ENCODE measurements at regions not wholly inside any gene's neighbourhood (a gene's known extent, or its start where the extent isn't known, plus 50 kb on each side); places are given as distances from the start of the nearest gene placed in this dataset.

DNA sequence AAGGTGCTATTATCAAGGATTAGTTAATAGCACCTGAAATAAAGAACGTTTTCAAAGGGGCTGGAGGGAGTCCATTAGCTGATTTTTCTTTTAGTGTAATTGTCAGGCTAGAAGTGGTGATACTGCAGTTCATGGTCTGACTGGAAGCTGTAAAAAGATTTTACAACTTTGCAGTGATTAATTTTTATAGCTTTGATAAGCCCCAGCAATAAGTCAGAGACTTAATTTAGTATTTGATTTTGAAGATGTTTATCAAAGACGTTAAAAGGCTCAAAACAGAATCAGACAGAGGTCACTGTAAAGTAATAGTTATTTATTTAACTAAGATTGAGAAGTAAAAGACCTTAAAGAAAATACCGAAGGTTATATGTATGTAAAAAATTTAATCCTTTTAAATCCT lies 165.5 kb upstream of the FMN2 start:
- ATAC-seq (ENCODE audit: poor library complexity), result no peak
- Mint-ChIP-seq H3K9me3 (no peaks in the 10 kb centered on the region), H3K36me3 (ENCODE audit: low read depth) (no peaks in the 10 kb centered on the region), H3K4me3 (no peak overlapping the region), H3K4me1 (ENCODE audit: low read depth) (no peaks in the 10 kb centered on the region), H3K27ac (no peak overlapping the region), H3K27me3 (peaks cover 4% of the 10 kb centered on the region)
- Histone ChIP-seq H3K27ac (ENCODE audit: low read depth in 1 of 2, low read length in 2 of 2) (no peak overlapping the region), H3K27me3 (ENCODE audit: control insufficient read depth in 1 of 2, insufficient read depth in 2 of 2, low read length in 2 of 2) (no peaks in the 10 kb centered on the region), H3K36me3 (ENCODE audit: insufficient read depth, low read length) (no peaks in the 10 kb centered on the region), H3K9me3 (ENCODE audit: control insufficient read depth in 1 of 2, insufficient read depth in 1 of 2, low read length in 2 of 2) (peaks cover 0 to 8% of the 10 kb centered on the region in 2 experiments), H3K4me3 (ENCODE audit: low read length) (no peak overlapping the region), H3K4me1 (ENCODE audit: insufficient read depth, low read length) (no peaks in the 10 kb centered on the region)
- intact Hi-C loops (cut with DNase I, micrococcal nuclease), result no loop called here
- TF ChIP-seq, protein P1, sequence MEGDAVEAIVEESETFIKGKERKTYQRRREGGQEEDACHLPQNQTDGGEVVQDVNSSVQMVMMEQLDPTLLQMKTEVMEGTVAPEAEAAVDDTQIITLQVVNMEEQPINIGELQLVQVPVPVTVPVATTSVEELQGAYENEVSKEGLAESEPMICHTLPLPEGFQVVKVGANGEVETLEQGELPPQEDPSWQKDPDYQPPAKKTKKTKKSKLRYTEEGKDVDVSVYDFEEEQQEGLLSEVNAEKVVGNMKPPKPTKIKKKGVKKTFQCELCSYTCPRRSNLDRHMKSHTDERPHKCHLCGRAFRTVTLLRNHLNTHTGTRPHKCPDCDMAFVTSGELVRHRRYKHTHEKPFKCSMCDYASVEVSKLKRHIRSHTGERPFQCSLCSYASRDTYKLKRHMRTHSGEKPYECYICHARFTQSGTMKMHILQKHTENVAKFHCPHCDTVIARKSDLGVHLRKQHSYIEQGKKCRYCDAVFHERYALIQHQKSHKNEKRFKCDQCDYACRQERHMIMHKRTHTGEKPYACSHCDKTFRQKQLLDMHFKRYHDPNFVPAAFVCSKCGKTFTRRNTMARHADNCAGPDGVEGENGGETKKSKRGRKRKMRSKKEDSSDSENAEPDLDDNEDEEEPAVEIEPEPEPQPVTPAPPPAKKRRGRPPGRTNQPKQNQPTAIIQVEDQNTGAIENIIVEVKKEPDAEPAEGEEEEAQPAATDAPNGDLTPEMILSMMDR (IDR thresholded peaks at IDR 0.05), result no peak
- POLR2A ChIA-PET, result no interaction called here
- DNase-seq, result no peak
- CTCF ChIA-PET, result interaction anchor here (1.2 kb wide), 1 partner anchor 13 kb away, joined by 3 read pairs; no protein-coding TSS in a partner anchor

DNA sequence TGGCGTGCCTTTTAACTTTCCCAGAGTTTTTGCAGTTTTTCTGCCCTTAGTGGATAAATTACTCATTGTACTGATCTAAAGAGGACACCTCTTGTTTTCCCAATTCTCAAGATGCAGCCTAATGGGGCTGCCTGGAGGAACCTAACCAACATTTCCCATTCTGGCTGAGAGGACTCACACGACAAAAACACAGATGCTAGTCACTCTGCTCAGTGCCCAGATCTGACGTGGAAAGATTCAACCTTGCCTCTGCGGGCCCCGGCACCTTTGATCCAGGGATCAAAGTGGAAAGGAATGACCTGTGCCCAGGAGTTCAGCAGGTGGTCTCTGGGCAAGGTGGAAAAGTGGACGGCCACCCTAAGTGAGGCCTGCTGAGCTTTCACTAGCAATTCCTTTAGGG lies 162.4 kb upstream of the FMN2 start:
- Mint-ChIP-seq H3K4me3 (no peak overlapping the region), H3K36me3 (ENCODE audit: low read depth) (no peaks in the 10 kb centered on the region), H3K4me1 (ENCODE audit: low read depth) (no peaks in the 10 kb centered on the region), H3K27ac (no peak overlapping the region), H3K27me3 (peaks cover 4% of the 10 kb centered on the region), H3K9me3 (no peaks in the 10 kb centered on the region)
- ATAC-seq (ENCODE audit: poor library complexity) (no peak), DNase-seq (no peak)
- no peaks in the 10 kb centered on the region for H3K27me3 ChIP-seq (ENCODE audit: control insufficient read depth in 1 of 2, insufficient read depth in 2 of 2, low read length in 2 of 2)
- POLR2A ChIA-PET, result no interaction called here
- TF ChIP-seq, protein P1 (IDR thresholded peaks at IDR 0.05), result no peak
- intact Hi-C loops (cut with DNase I, micrococcal nuclease), result no loop called here
- peaks cover 0 to 8% of the 10 kb centered on the region in 2 experiments for H3K9me3 ChIP-seq (ENCODE audit: control insufficient read depth in 1 of 2, insufficient read depth in 1 of 2, low read length in 2 of 2)
- no peak overlapping the region for H3K4me3 ChIP-seq (ENCODE audit: low read length)
- no peaks in the 10 kb centered on the region for H3K4me1 ChIP-seq (ENCODE audit: insufficient read depth, low read length)
- CTCF ChIA-PET, result no interaction called here
- no peaks in the 10 kb centered on the region for H3K36me3 ChIP-seq (ENCODE audit: insufficient read depth, low read length)
- H3K27ac ChIP-seq (ENCODE audit: low read depth in 1 of 2, low read length in 2 of 2), result no peak overlapping the region

DNA sequence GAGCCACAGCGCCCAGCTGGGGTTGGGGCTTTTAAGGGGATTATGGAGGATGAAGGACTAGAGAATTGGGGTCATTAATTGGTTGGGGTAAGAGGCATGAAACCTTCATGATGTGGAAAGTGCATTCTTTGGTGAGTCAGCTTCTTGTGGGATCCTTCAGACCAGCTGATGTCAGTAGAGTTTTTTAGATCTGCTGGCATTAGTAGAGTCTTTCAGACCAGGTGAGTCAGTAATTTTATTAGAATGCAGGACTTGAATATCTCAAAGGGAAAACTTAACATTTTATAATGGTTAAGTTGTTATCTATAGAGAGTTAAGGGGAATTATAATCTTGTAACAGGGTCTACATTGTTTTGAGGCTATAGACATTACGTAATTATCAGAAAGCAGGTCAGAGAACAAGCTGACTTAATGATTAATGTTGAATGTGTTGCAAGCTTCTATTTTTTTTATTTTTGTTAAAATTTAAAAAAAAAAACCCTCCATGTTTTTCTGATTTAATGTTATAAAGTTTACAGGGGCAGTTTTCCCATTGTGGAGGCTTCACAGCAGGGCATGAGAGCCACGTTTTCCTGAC lies 160.9 kb upstream of the FMN2 start:
- CTCF ChIA-PET, result no interaction called here

More for the DNA sequence above, 160.9 kb upstream of the FMN2 start:
- intact Hi-C loops (cut with DNase I, micrococcal nuclease), result no loop called here
- Mint-ChIP-seq H3K4me3 (no peak overlapping the region), H3K36me3 (ENCODE audit: low read depth) (no peaks in the 10 kb centered on the region), H3K4me1 (ENCODE audit: low read depth) (no peaks in the 10 kb centered on the region), H3K27me3 (peaks cover 4% of the 10 kb centered on the region), H3K27ac (no peak overlapping the region), H3K9me3 (no peaks in the 10 kb centered on the region)
- POLR2A ChIA-PET, result no interaction called here
- no peak overlapping the region for H3K4me3 ChIP-seq (ENCODE audit: low read length)
- TF ChIP-seq, protein P1 (IDR thresholded peaks at IDR 0.05), result no peak
- no peaks in the 10 kb centered on the region for H3K9me3 ChIP-seq (ENCODE audit: control insufficient read depth in 1 of 2, insufficient read depth in 1 of 2, low read length in 2 of 2)
- ATAC-seq (ENCODE audit: poor library complexity) (no peak), DNase-seq (no peak)
- H3K4me1 ChIP-seq (ENCODE audit: insufficient read depth, low read length), result no peaks in the 10 kb centered on the region
- no peaks in the 10 kb centered on the region for H3K36me3 ChIP-seq (ENCODE audit: insufficient read depth, low read length)
- H3K27me3 ChIP-seq (ENCODE audit: control insufficient read depth in 1 of 2, insufficient read depth in 2 of 2, low read length in 2 of 2), result no peaks in the 10 kb centered on the region
- H3K27ac ChIP-seq (ENCODE audit: low read depth in 1 of 2, low read length in 2 of 2), result no peak overlapping the region

Measured in CD4-positive, alpha-beta T cell (primary cell).